Right kidney (tissue), 1 donor: ENCODE measurements at regions not wholly inside any gene's neighbourhood (a gene's known extent, or its start where the extent isn't known, plus 50 kb on each side); places are given as distances from the start of the nearest gene placed in this dataset.

Experiments used
- DNase-seq: peaks from one replicate; pipeline ENCODE4 v3.0.0-alpha.2; 2016

- DNase-seq = no peak
These were observed 139.2 kb downstream of the KIF26A start for GRCh38 chr14:104277416-104278213.

GRCh38 chr14:104278214-104278534, 139.8 kb downstream of the KIF26A start:
- no peak for DNase-seq

GRCh38 chr14:104280085-104280901, 141.9 kb downstream of the KIF26A start:
- no peak for DNase-seq

- no peak for DNase-seq
These were observed 142.7 kb downstream of the KIF26A start for GRCh38 chr14:104280902-104281767.

GRCh38 chr14:104281768-104282301, 143.4 kb downstream of the KIF26A start:
- DNase-seq = no peak

GRCh38 chr14:104282332-104283196, 144.2 kb downstream of the KIF26A start:
- no peak for DNase-seq

GRCh38 chr14:104283197-104284106, 145.1 kb downstream of the KIF26A start:
- peak; percentile 52 for DNase-seq

- DNase-seq = peak; percentile 50
These were observed 145.8 kb downstream of the KIF26A start for GRCh38 chr14:104284107-104284592.

GRCh38 chr14:104284636-104285507, 146.5 kb downstream of the KIF26A start:
- no peak for DNase-seq

GRCh38 chr14:104285508-104285840, 147.1 kb downstream of the KIF26A start:
- DNase-seq = no peak

GRCh38 chr14:104286086-104286485, 147.7 kb downstream of the KIF26A start:
- no peak for DNase-seq

GRCh38 chr14:104286496-104286895, 148.1 kb downstream of the KIF26A start:
- no peak for DNase-seq

GRCh38 chr14:104287301-104288009, 149.1 kb downstream of the KIF26A start:
- no peak for DNase-seq

GRCh38 chr14:104288272-104288671, 149.9 kb downstream of the KIF26A start:
- DNase-seq = no peak

GRCh38 chr14:104289507-104289906, 151.1 kb downstream of the KIF26A start:
- no peak for DNase-seq

- DNase-seq = no peak
These were observed 151.8 kb downstream of the KIF26A start for GRCh38 chr14:104290058-104290667.

GRCh38 chr14:104290756-104291122, 152.4 kb downstream of the KIF26A start:
- DNase-seq = no peak
